OCI-LY7 (cell line): ENCODE measurements at regions not wholly inside any gene's neighbourhood (a gene's known extent, or its start where the extent isn't known, plus 50 kb on each side); places are given as distances from the start of the nearest gene placed in this dataset.

Source experiments
- BruUV-seq: library from RNA; stranded (reverse); fragments of 400-500 nt; replicated peaks from 2 replicates; lab custom pipeline; 2021; lab: Mats Ljungman, UMichigan
- CTCF ChIA-PET: fragments of 300-600 bp; sonication (Branson Sonifier 250); formaldehyde crosslinking; loops from one replicate; lab custom pipeline; 2022; ENCODE audit warnings: antibody characterized with exemption; ENCODE audit not compliant: unreplicated experiment; lab: Charles Lee
- POLR2A ChIA-PET: fragments of 300-600 bp; sonication (Branson Sonifier 250); formaldehyde crosslinking; loops from one replicate; lab custom pipeline; 2022; ENCODE audit warnings: antibody characterized with exemption; lab: Charles Lee
- DNase-seq: peaks from one replicate; pipeline ENCODE4 v3.0.0-alpha.2; 2015; ENCODE audit warnings: low spot score
- H2AFZ ChIP-seq: fragments of 200-600 bp; sonication (generic), shearing (Covaris generic); 2 replicates; pipeline ENCODE4 v1.6.1; 2014; ENCODE audit warnings: mild to moderate bottlenecking, antibody characterized with exemption, low read length, moderate library complexity
- H3K27ac ChIP-seq: fragments of 200-600 bp; sonication (generic); 2 replicates; pipeline ENCODE4 v1.5.1; 2014; ENCODE audit warnings: mixed run types, low read depth, mild to moderate bottlenecking, moderate library complexity, low read length, inconsistent platforms; ENCODE audit not compliant: poor library complexity, severe bottlenecking
- H3K36me3 ChIP-seq: fragments of 200-600 bp; sonication (generic); 2 replicates; pipeline ENCODE4 v1.6.1; 2014; ENCODE audit warnings: mild to moderate bottlenecking, antibody characterized with exemption, low read length, moderate library complexity, mixed read lengths; ENCODE audit not compliant: insufficient read depth
- H3K4me1 ChIP-seq: fragments of 200-600 bp; sonication (generic); 2 replicates; pipeline ENCODE4 v1.5.1; 2014; ENCODE audit warnings: mild to moderate bottlenecking, low read length; ENCODE audit not compliant: insufficient read depth, poor library complexity, severe bottlenecking
- H3K4me2 ChIP-seq: fragments of 200-600 bp; sonication (generic); 2 replicates; pipeline ENCODE4 v1.6.1; 2014; ENCODE audit warnings: mild to moderate bottlenecking, low read length
- H3K4me3 ChIP-seq: fragments of 200-600 bp; sonication (generic); 2 replicates; pipeline ENCODE4 v1.5.1; 2014; ENCODE audit warnings: mild to moderate bottlenecking, low read depth, low read length; ENCODE audit not compliant: poor library complexity, severe bottlenecking
- H3K79me2 ChIP-seq: fragments of 200-600 bp; sonication (generic); 2 replicates; pipeline ENCODE4 v1.6.1; 2016; ENCODE audit warnings: low read depth, mild to moderate bottlenecking, low read length, moderate library complexity, mixed read lengths; ENCODE audit not compliant: insufficient read depth
- H3K9me2 ChIP-seq: fragments of 200-600 bp; sonication (generic); 2 replicates; pipeline ENCODE4 v1.6.1; 2016; ENCODE audit warnings: mild to moderate bottlenecking, low read length, mixed read lengths; ENCODE audit not compliant: insufficient read depth
- H3K9me3 ChIP-seq: fragments of 200-600 bp; sonication (generic); 2 replicates; pipeline ENCODE4 v1.6.1; 2014; ENCODE audit warnings: mild to moderate bottlenecking, mixed run types, low read length, mixed read lengths
- H4K20me1 ChIP-seq: fragments of 200-600 bp; sonication (generic); 2 replicates; pipeline ENCODE4 v1.6.1; 2014; ENCODE audit warnings: mild to moderate bottlenecking, antibody characterized with exemption, low read length, moderate library complexity, mixed read lengths; ENCODE audit not compliant: insufficient read depth
- CTCF ChIP-seq: fragments of 200-600 bp; sonication (generic); conservative IDR thresholded peaks from 2 replicates; pipeline ENCODE4 v1.5.1; 2014; ENCODE audit warnings: mild to moderate bottlenecking, antibody characterized with exemption, low read length, moderate library complexity, mixed read lengths
- EZH2phosphoT487 ChIP-seq: fragments of 200-600 bp; sonication (generic); IDR thresholded peaks from 2 replicates; pipeline ENCODE4 v1.6.1; 2018; ENCODE audit warnings: low read depth, borderline replicate concordance, mild to moderate bottlenecking, mixed run types, antibody characterized with exemption, low read length, moderate library complexity, mixed read lengths
- intact Hi-C: fragments of 100-400 bp; cut with micrococcal nuclease; formaldehyde crosslinking; loops from one replicate; pipeline ENCODE4 v1.10.0; 2022; ENCODE audit not compliant: unreplicated experiment

- intact Hi-C loops: no loop called here
- H3K36me3 ChIP-seq: no peaks in the 10 kb centered on the region
- ChIA-PET CTCF (no interaction called here), POLR2A (no interaction called here)
- no peaks in the 10 kb centered on the region for H3K79me2 ChIP-seq
- no peaks in the 10 kb centered on the region for H3K9me3 ChIP-seq
- BruUV-seq: no TSS peak
- no peak overlapping the region for H3K4me2 ChIP-seq
- no peak overlapping the region for H3K4me3 ChIP-seq
- no peaks in the 10 kb centered on the region for H3K4me1 ChIP-seq
- TF ChIP-seq CTCF: no peak
- TF ChIP-seq EZH2phosphoT487: no peak
- no peak overlapping the region for H3K27ac ChIP-seq
- no peaks in the 10 kb centered on the region for H4K20me1 ChIP-seq
- no peak for DNase-seq
- H3K9me2 ChIP-seq: no peaks in the 10 kb centered on the region
- no peak overlapping the region for H2AFZ ChIP-seq
These were observed 258.8 kb downstream of the MIAT start for GRCh38 chr22:26916236-26916635.

GRCh38 chr22:26918226-26918625 is 260.8 kb downstream of the MIAT start:
- H3K9me2 ChIP-seq: no peaks in the 10 kb centered on the region
- no peaks in the 10 kb centered on the region for H4K20me1 ChIP-seq
- no peak overlapping the region; the same call in 1 of the 2 replicates for H2AFZ ChIP-seq
- H3K36me3 ChIP-seq: no peaks in the 10 kb centered on the region
- no TSS peak for BruUV-seq
- ChIA-PET CTCF (no interaction called here), POLR2A (no interaction called here)
- DNase-seq: no peak
- no peak overlapping the region for H3K4me2 ChIP-seq
- intact Hi-C loops: no loop called here
- TF ChIP-seq EZH2phosphoT487 (no peak), CTCF (no peak)
- no peaks in the 10 kb centered on the region for H3K4me1 ChIP-seq
- H3K79me2 ChIP-seq: no peaks in the 10 kb centered on the region
- H3K4me3 ChIP-seq: no peak overlapping the region
- H3K9me3 ChIP-seq: no peaks in the 10 kb centered on the region
- no peak overlapping the region for H3K27ac ChIP-seq

GRCh38 chr22:26921726-26922125 is 264.3 kb downstream of the MIAT start:
- H3K36me3 ChIP-seq: no peaks in the 10 kb centered on the region
- no peaks in the 10 kb centered on the region for H3K9me3 ChIP-seq
- H2AFZ ChIP-seq: no peak overlapping the region
- H3K27ac ChIP-seq: no peak overlapping the region
- CTCF ChIA-PET: no interaction called here
- TF ChIP-seq EZH2phosphoT487 (no peak), CTCF (no peak)
- H3K9me2 ChIP-seq: no peaks in the 10 kb centered on the region
- H3K4me3 ChIP-seq: no peak overlapping the region
- POLR2A ChIA-PET: no interaction called here
- H3K4me2 ChIP-seq: no peak overlapping the region
- no TSS peak for BruUV-seq
- H4K20me1 ChIP-seq: no peaks in the 10 kb centered on the region
- no peak for DNase-seq
- intact Hi-C loops: no loop called here
- no peaks in the 10 kb centered on the region for H3K4me1 ChIP-seq
- no peaks in the 10 kb centered on the region for H3K79me2 ChIP-seq
